ENCODE measurements at regions not wholly inside any gene's neighbourhood (a gene's known extent, or its start where the extent isn't known, plus 50 kb on each side); places are given as distances from the start of the nearest gene placed in this dataset.
"Not testable (repeated sequence)": the region's sequence is repeated elsewhere in the genome, so short reads cannot be mapped to it uniquely, and the experiment has no call there.

GRCh38 chr12:29023436-29024076 is 125.5 kb upstream of the FAR2 start:
- H3K4me1 Mint-ChIP-seq, result no peaks in the 10 kb centered on the region
- no peak overlapping the region for H3K4me3 Mint-ChIP-seq
- no peaks in the 10 kb centered on the region for H3K27me3 Mint-ChIP-seq (ENCODE audit: low read depth)
- no peaks in the 10 kb centered on the region for H3K9me3 Mint-ChIP-seq
- TF ChIP-seq CTCF (IDR thresholded peaks at IDR 0.05; ENCODE audit: unreplicated experiment in 3 of 3), result no peak
- peak overlapping the region in 1 of 3 experiments; percentile 0 for H3K27ac Mint-ChIP-seq
- no peaks in the 10 kb centered on the region for H3K36me3 Mint-ChIP-seq (ENCODE audit: low read depth)

GRCh38 chr12:29024117-29024516 is 125.0 kb upstream of the FAR2 start:
- TF ChIP-seq CTCF (IDR thresholded peaks at IDR 0.05; ENCODE audit: unreplicated experiment in 3 of 3), result peak; percentile 15 to 28 (median 16)
- H3K36me3 Mint-ChIP-seq (ENCODE audit: low read depth), result no peaks in the 10 kb centered on the region
- no peaks in the 10 kb centered on the region for H3K27me3 Mint-ChIP-seq (ENCODE audit: low read depth)
- H3K27ac Mint-ChIP-seq, result peak overlapping the region in 1 of 3 experiments; percentile 0
- no peak overlapping the region for H3K4me3 Mint-ChIP-seq
- H3K9me3 Mint-ChIP-seq, result no peaks in the 10 kb centered on the region
- H3K4me1 Mint-ChIP-seq, result no peaks in the 10 kb centered on the region

- H3K36me3 Mint-ChIP-seq (ENCODE audit: low read depth), result no peaks in the 10 kb centered on the region
- TF ChIP-seq CTCF (IDR thresholded peaks at IDR 0.05; ENCODE audit: unreplicated experiment in 3 of 3), result no peak
- H3K4me1 Mint-ChIP-seq, result no peaks in the 10 kb centered on the region
- no peaks in the 10 kb centered on the region for H3K9me3 Mint-ChIP-seq
- H3K27me3 Mint-ChIP-seq (ENCODE audit: low read depth), result no peaks in the 10 kb centered on the region
- no peak overlapping the region for H3K4me3 Mint-ChIP-seq
- no peak overlapping the region for H3K27ac Mint-ChIP-seq
Observed at GRCh38 chr12:29025937-29026336, 123.1 kb upstream of the FAR2 start.

GRCh38 chr12:29026419-29026818 is 122.7 kb upstream of the FAR2 start:
- Mint-ChIP-seq H3K4me3 (no peak overlapping the region), H3K4me1 (no peaks in the 10 kb centered on the region), H3K27ac (no peak overlapping the region), H3K9me3 (no peaks in the 10 kb centered on the region), H3K36me3 (ENCODE audit: low read depth) (no peaks in the 10 kb centered on the region), H3K27me3 (ENCODE audit: low read depth) (no peaks in the 10 kb centered on the region)
- no peak for TF ChIP-seq CTCF (IDR thresholded peaks at IDR 0.05; ENCODE audit: unreplicated experiment in 3 of 3)

- not testable (repeated sequence) for H3K9me3 Mint-ChIP-seq; H3K27me3 Mint-ChIP-seq (ENCODE audit: low read depth); H3K36me3 Mint-ChIP-seq (ENCODE audit: low read depth); H3K27ac Mint-ChIP-seq; H3K4me1 Mint-ChIP-seq; H3K4me3 Mint-ChIP-seq
Observed at GRCh38 chr12:29029484-29029883, 119.6 kb upstream of the FAR2 start.

- no peaks in the 10 kb centered on the region for H3K36me3 Mint-ChIP-seq (ENCODE audit: low read depth)
- H3K27ac Mint-ChIP-seq, result no peak overlapping the region
- H3K9me3 Mint-ChIP-seq, result no peaks in the 10 kb centered on the region
- no peak overlapping the region for H3K4me3 Mint-ChIP-seq
- TF ChIP-seq CTCF (IDR thresholded peaks at IDR 0.05; ENCODE audit: unreplicated experiment in 3 of 3), result no peak
- H3K4me1 Mint-ChIP-seq, result peaks cover 5% of the 10 kb centered on the region
- no peaks in the 10 kb centered on the region for H3K27me3 Mint-ChIP-seq (ENCODE audit: low read depth)
Observed at GRCh38 chr12:29030006-29030405, 119.1 kb upstream of the FAR2 start.

Data from nephron (organoid).